Breast epithelium (tissue), 3 donors: ENCODE measurements at regions not wholly inside any gene's neighbourhood (a gene's known extent, or its start where the extent isn't known, plus 50 kb on each side); places are given as distances from the start of the nearest gene placed in this dataset.

Experiments used
- CTCF ChIP-seq, 3 donors: fragments of 450-650 bp; IDR thresholded peaks; one replicate each; pipeline ENCODE4 v1.5.1; 2016 to 2017; ENCODE audit warnings: antibody characterized with exemption in 3 of 3, mild to moderate bottlenecking in 3 of 3, moderate library complexity in 3 of 3
- POLR2AphosphoS5 ChIP-seq, 3 donors: sonication (generic); formaldehyde crosslinking; IDR thresholded peaks; one replicate each; pipeline ENCODE4 v1.6.1; 2017; ENCODE audit warnings: antibody characterized with exemption in 3 of 3

GRCh38 chr18:4510711-4511110, 55.6 kb upstream of the DLGAP1 start:
- TF ChIP-seq CTCF (IDR thresholded peaks at IDR 0.05) (no peak), POLR2AphosphoS5 (IDR thresholded peaks at IDR 0.05) (no peak)
